Progenitor cell of endocrine pancreas (in vitro differentiated cells): ENCODE measurements at regions not wholly inside any gene's neighbourhood (a gene's known extent, or its start where the extent isn't known, plus 50 kb on each side); places are given as distances from the start of the nearest gene placed in this dataset.
A peak's percentile ranks its signal among the peaks of the same experiment; 100 is the strongest.

Experiments
- DNase-seq: peaks from one replicate; pipeline ENCODE4 v3.0.0; 2021; ENCODE audit warnings: low spot score; ENCODE audit not compliant: unreplicated experiment
- H3K27ac Mint-ChIP-seq: 2 replicates; pipeline ENCODE4 v1.8.0; 2021; ENCODE audit warnings: mild to moderate bottlenecking, moderate library complexity, mixed read lengths
- H3K27me3 Mint-ChIP-seq: 2 replicates; pipeline ENCODE4 v1.8.0; 2021; ENCODE audit warnings: mixed read lengths
- H3K36me3 Mint-ChIP-seq: 2 replicates; pipeline ENCODE4 v1.8.0; 2022; ENCODE audit warnings: mixed read lengths; ENCODE audit not compliant: insufficient read depth
- H3K4me1 Mint-ChIP-seq: 2 replicates; pipeline ENCODE4 v1.8.0; 2021; ENCODE audit warnings: low read depth, mixed read lengths
- H3K4me3 Mint-ChIP-seq: 2 replicates; pipeline ENCODE4 v1.8.0; 2021; ENCODE audit warnings: low read depth, mild to moderate bottlenecking, moderate library complexity, mixed read lengths
- H3K9me3 Mint-ChIP-seq: 2 replicates; pipeline ENCODE4 v1.8.0; 2021; ENCODE audit warnings: low read depth, mixed read lengths
- CTCF ChIP-seq: fragments of 200-600 bp; sonication (generic); IDR thresholded peaks from one replicate; pipeline ENCODE4 v1.5.0; 2021; ENCODE audit warnings: antibody characterized with exemption, mild to moderate bottlenecking; ENCODE audit not compliant: unreplicated experiment

GRCh38 chr2:118232391-118232790, 144.1 kb downstream of the INSIG2 start:
- peaks cover 30% of the 10 kb centered on the region for H3K27me3 Mint-ChIP-seq
- H3K27ac Mint-ChIP-seq = no peak overlapping the region
- TF ChIP-seq CTCF = no peak
- DNase-seq = no peak
- H3K9me3 Mint-ChIP-seq = no peaks in the 10 kb centered on the region
- H3K4me1 Mint-ChIP-seq = no peaks in the 10 kb centered on the region
- no peak overlapping the region for H3K4me3 Mint-ChIP-seq
- no peaks in the 10 kb centered on the region for H3K36me3 Mint-ChIP-seq

- no peaks in the 10 kb centered on the region for H3K4me1 Mint-ChIP-seq
- no peak for TF ChIP-seq CTCF
These were observed 143.5 kb downstream of the INSIG2 start for GRCh38 chr2:118231759-118232158.

GRCh38 chr2:118227698-118228508, 139.6 kb downstream of the INSIG2 start:
- Mint-ChIP-seq H3K4me3 (no peak overlapping the region), H3K36me3 (no peaks in the 10 kb centered on the region), H3K4me1 (peaks cover 6% of the 10 kb centered on the region), H3K9me3 (no peaks in the 10 kb centered on the region), H3K27ac (no peak overlapping the region), H3K27me3 (peaks cover 51% of the 10 kb centered on the region)
- DNase-seq = no peak
- no peak for TF ChIP-seq CTCF

More at GRCh38 chr2:118231759-118232158, 143.5 kb downstream of the INSIG2 start:
- no peaks in the 10 kb centered on the region for H3K36me3 Mint-ChIP-seq
- no peak for DNase-seq
- H3K27ac Mint-ChIP-seq = no peak overlapping the region
- H3K27me3 Mint-ChIP-seq = peaks cover 30% of the 10 kb centered on the region
- no peaks in the 10 kb centered on the region for H3K9me3 Mint-ChIP-seq
- no peak overlapping the region for H3K4me3 Mint-ChIP-seq

GRCh38 chr2:118225666-118226065, 137.4 kb downstream of the INSIG2 start:
- no peak for DNase-seq
- Mint-ChIP-seq H3K27ac (no peak overlapping the region), H3K27me3 (peaks cover 62% of the 10 kb centered on the region), H3K4me3 (no peak overlapping the region), H3K4me1 (peaks cover 14% of the 10 kb centered on the region), H3K9me3 (no peaks in the 10 kb centered on the region), H3K36me3 (no peaks in the 10 kb centered on the region)
- no peak for TF ChIP-seq CTCF

GRCh38 chr2:118224895-118225311, 136.6 kb downstream of the INSIG2 start:
- Mint-ChIP-seq H3K4me3 (peak overlapping the region; percentile 56), H3K27ac (no peak overlapping the region)

More at GRCh38 chr2:118224895-118225311, 136.6 kb downstream of the INSIG2 start:
- TF ChIP-seq CTCF = no peak
- no peaks in the 10 kb centered on the region for H3K9me3 Mint-ChIP-seq
- DNase-seq = no peak
- H3K4me1 Mint-ChIP-seq = peaks cover 14% of the 10 kb centered on the region
- no peaks in the 10 kb centered on the region for H3K36me3 Mint-ChIP-seq
- peaks cover 65% of the 10 kb centered on the region for H3K27me3 Mint-ChIP-seq
